Smooth muscle cell (in vitro differentiated cells): ENCODE measurements at regions not wholly inside any gene's neighbourhood (a gene's known extent, or its start where the extent isn't known, plus 50 kb on each side); places are given as distances from the start of the nearest gene placed in this dataset.
"Not testable (repeated sequence)": the region's sequence is repeated elsewhere in the genome, so short reads cannot be mapped to it uniquely, and the experiment has no call there.

ENCODE experiments used
- DNase-seq: peaks from one replicate; lab custom pipeline; 2025; ENCODE audit not compliant: unreplicated experiment; lab: John Stamatoyannopoulos, UW
- H2AFZ ChIP-seq: fragments of 200-600 bp; sonication (generic); 2 replicates; pipeline ENCODE4 v1.6.0; 2016; ENCODE audit warnings: antibody characterized with exemption, low read depth, mild to moderate bottlenecking
- H3F3A ChIP-seq: fragments of 200-600 bp; sonication (generic); 2 replicates; pipeline ENCODE4 v1.6.0; 2017; ENCODE audit warnings: antibody characterized with exemption, low read depth
- H3K27ac ChIP-seq: fragments of 200-600 bp; sonication (generic); 2 replicates; pipeline ENCODE4 v1.5.1; 2016; ENCODE audit warnings: low read depth, mild to moderate bottlenecking
- H3K27me3 ChIP-seq: fragments of 200-600 bp; sonication (generic); 2 replicates; pipeline ENCODE4 v1.6.1; 2016; ENCODE audit warnings: low read depth, mild to moderate bottlenecking
- H3K36me3 ChIP-seq: fragments of 200-600 bp; sonication (generic); 2 replicates; pipeline ENCODE4 v1.5.1; 2016; ENCODE audit warnings: low read depth
- H3K4me1 ChIP-seq: fragments of 200-600 bp; sonication (generic); 2 replicates; pipeline ENCODE4 v1.5.1; 2016; ENCODE audit warnings: low read depth
- H3K4me2 ChIP-seq: fragments of 200-600 bp; sonication (generic); 2 replicates; pipeline ENCODE4 v1.6.0; 2016; ENCODE audit warnings: mild to moderate bottlenecking
- H3K4me3 ChIP-seq: fragments of 200-600 bp; sonication (generic); 2 replicates; pipeline ENCODE4 v1.5.1; 2016; ENCODE audit warnings: mild to moderate bottlenecking
- H3K79me2 ChIP-seq: fragments of 200-600 bp; sonication (generic); 2 replicates; pipeline ENCODE4 v1.6.0; 2016; ENCODE audit warnings: low read depth, mild to moderate bottlenecking
- H3K9ac ChIP-seq: fragments of 200-600 bp; sonication (generic); 2 replicates; pipeline ENCODE4 v1.6.0; 2016; ENCODE audit warnings: low read depth
- H3K9me3 ChIP-seq: fragments of 200-600 bp; sonication (generic); replicated peaks from 2 replicates; pipeline ENCODE4 v1.5.1; 2016; ENCODE audit warnings: low read depth
- H4K20me1 ChIP-seq: fragments of 200-600 bp; sonication (generic); 2 replicates; pipeline ENCODE4 v1.6.0; 2016; ENCODE audit warnings: low read depth
- WGBS: methylation state at CpG from one replicate; pipeline ENCODE4 v1.1.7; 2016; ENCODE audit warnings: low lambda C conversion rate; 5-methylcytosine and 5-hydroxymethylcytosine counted together
- TF ChIP-seq, protein P1 (sequence below): fragments of 200-600 bp; sonication (generic); IDR thresholded peaks from 2 replicates; pipeline ENCODE4 v1.5.1; 2017; ENCODE audit warnings: borderline replicate concordance, mild to moderate bottlenecking, antibody characterized with exemption; ENCODE audit not compliant: insufficient read depth, poor library complexity, severe bottlenecking

DNA sequence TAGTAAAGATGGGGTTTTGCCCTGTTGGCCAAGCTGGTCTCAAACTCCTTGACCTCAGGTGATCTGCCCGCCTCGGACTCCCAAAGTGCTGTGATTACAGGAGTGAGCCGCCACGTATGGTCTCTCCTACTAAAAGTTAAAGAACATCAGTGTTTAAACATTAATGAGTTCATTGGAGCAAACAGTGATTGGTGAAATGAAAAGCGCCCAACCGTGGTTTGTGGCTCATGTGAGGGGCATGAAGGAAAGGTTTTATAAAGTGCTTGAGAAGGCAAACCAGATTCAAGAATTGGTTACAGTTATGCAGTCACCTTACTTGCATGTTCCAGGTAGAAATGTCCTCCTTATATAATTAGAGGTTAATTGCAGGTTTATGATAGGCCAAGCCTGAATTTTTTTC, 109.5 kb downstream of the ZNF675 start:
- WGBS = 80% methylated on average over 6 of the region's 6 CpGs
- H3K79me2 ChIP-seq = no peaks in the 10 kb centered on the region
- H3F3A ChIP-seq = no peaks in the 10 kb centered on the region
- H3K4me2 ChIP-seq = no peak overlapping the region
- no peaks in the 10 kb centered on the region for H3K4me1 ChIP-seq
- no peak overlapping the region for H3K4me3 ChIP-seq
- H3K27ac ChIP-seq = no peak overlapping the region
- TF ChIP-seq, protein P1, sequence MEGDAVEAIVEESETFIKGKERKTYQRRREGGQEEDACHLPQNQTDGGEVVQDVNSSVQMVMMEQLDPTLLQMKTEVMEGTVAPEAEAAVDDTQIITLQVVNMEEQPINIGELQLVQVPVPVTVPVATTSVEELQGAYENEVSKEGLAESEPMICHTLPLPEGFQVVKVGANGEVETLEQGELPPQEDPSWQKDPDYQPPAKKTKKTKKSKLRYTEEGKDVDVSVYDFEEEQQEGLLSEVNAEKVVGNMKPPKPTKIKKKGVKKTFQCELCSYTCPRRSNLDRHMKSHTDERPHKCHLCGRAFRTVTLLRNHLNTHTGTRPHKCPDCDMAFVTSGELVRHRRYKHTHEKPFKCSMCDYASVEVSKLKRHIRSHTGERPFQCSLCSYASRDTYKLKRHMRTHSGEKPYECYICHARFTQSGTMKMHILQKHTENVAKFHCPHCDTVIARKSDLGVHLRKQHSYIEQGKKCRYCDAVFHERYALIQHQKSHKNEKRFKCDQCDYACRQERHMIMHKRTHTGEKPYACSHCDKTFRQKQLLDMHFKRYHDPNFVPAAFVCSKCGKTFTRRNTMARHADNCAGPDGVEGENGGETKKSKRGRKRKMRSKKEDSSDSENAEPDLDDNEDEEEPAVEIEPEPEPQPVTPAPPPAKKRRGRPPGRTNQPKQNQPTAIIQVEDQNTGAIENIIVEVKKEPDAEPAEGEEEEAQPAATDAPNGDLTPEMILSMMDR = no peak
- no peaks in the 10 kb centered on the region for H4K20me1 ChIP-seq
- H3K36me3 ChIP-seq = no peaks in the 10 kb centered on the region
- DNase-seq = no peak
- no peaks in the 10 kb centered on the region for H3K27me3 ChIP-seq
- H3K9ac ChIP-seq = no peak overlapping the region
- peaks cover 3% of the 10 kb centered on the region for H3K9me3 ChIP-seq
- H2AFZ ChIP-seq = no peak overlapping the region

DNA sequence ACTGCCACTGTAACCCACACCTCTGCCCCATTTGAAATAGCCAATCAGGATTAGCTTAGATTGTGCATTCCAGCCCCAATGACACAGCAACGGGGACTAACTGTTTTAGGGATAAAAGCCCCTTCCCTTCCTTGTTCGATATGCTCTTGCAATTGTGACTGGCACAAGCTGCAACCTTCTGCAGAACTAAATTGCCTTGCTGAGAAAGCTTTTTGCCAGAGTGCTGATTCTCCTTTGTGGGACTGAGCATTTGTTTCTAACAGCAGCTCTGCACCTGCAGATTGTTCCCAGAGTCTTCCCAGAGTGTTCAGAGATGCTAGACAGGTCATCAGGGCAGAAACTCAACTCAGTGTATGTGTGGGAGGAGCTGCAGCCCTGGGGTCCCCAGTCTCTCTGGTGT, 115.8 kb downstream of the ZNF675 start:
- no peaks in the 10 kb centered on the region for H3K79me2 ChIP-seq
- 67% methylated on average over 2 of the region's 2 CpGs for WGBS
- no peak for DNase-seq
- no peaks in the 10 kb centered on the region for H3K4me1 ChIP-seq
- TF ChIP-seq, protein P1 = no peak
- H3K27me3 ChIP-seq = no peaks in the 10 kb centered on the region
- peaks cover 3% of the 10 kb centered on the region for H3K9me3 ChIP-seq
- H3K36me3 ChIP-seq = no peaks in the 10 kb centered on the region
- no peak overlapping the region for H3K27ac ChIP-seq
- H4K20me1 ChIP-seq = no peaks in the 10 kb centered on the region
- H3F3A ChIP-seq = no peaks in the 10 kb centered on the region
- no peak overlapping the region for H3K9ac ChIP-seq
- no peak overlapping the region for H2AFZ ChIP-seq
- no peak overlapping the region for H3K4me3 ChIP-seq
- H3K4me2 ChIP-seq = no peak overlapping the region

DNA sequence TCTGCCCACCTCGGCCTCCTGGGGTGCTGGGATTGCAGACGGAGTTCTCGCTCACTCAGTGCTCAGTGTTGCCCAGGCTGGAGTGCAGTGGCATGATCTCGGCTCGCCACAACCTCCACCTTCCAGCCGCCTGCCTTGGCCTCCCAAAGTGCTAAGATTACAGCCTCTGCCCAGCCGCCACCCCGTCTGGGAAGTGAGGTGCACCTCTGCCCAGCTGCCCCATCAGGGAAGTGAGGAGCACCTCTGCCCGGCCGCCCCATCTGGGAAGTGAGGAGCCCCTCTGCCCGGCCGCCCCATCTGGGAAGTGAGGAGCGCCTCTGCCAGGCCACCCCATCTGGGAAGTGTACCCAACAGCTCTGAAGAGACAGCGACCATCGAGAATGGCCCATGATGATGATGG, 118.9 kb downstream of the ZNF675 start:
- H4K20me1 ChIP-seq, DNase-seq, H3K36me3 ChIP-seq, H3K27ac ChIP-seq, H3K9ac ChIP-seq, H3F3A ChIP-seq, H3K4me1 ChIP-seq, H3K4me3 ChIP-seq, H3K27me3 ChIP-seq, H3K4me2 ChIP-seq, H3K9me3 ChIP-seq, H3K79me2 ChIP-seq, H2AFZ ChIP-seq: not testable (repeated sequence)
- WGBS = 85% methylated on average over 14 of the region's 15 CpGs

DNA sequence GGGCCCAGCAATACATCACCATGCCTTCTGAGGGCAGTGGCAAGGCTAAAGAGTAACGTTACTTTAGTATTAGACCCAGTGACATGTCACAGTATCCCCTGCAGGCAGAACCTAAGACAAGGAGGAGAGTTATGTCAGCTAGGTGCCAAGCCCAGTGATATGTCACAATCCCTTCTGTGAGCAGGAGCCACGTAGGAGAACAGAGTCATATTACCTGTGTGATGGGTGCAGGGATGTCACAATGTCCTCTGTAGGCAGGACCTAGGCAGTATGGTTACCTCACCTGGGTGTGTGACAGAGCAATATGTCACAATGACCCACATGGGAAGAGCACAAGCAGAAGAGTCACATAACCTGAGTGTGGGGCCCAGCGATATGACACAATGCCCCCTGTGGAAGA, 121.8 kb downstream of the ZNF675 start:
- Histone ChIP-seq H3F3A (no peaks in the 10 kb centered on the region), H2AFZ (no peak overlapping the region), H3K9me3 (peaks cover 3% of the 10 kb centered on the region), H3K27me3 (no peaks in the 10 kb centered on the region), H3K79me2 (no peaks in the 10 kb centered on the region), H3K4me1 (no peaks in the 10 kb centered on the region), H3K9ac (no peak overlapping the region), H3K36me3 (no peaks in the 10 kb centered on the region), H3K27ac (no peak overlapping the region), H3K4me2 (no peak overlapping the region), H3K4me3 (no peak overlapping the region), H4K20me1 (no peaks in the 10 kb centered on the region)
- no peak for DNase-seq
- TF ChIP-seq, protein P1 = no peak
- 80% methylated on average over 3 of the region's 3 CpGs for WGBS
